NCI-H69 (cell line): ENCODE measurements at regions not wholly inside any gene's neighbourhood (a gene's known extent, or its start where the extent isn't known, plus 50 kb on each side); places are given as distances from the start of the nearest gene placed in this dataset.
A peak's percentile ranks its signal among the peaks of the same experiment; 100 is the strongest.

Experiments used
- DNase-seq: peaks from one replicate; lab custom pipeline; 2025; lab: John Stamatoyannopoulos, UW

DNA sequence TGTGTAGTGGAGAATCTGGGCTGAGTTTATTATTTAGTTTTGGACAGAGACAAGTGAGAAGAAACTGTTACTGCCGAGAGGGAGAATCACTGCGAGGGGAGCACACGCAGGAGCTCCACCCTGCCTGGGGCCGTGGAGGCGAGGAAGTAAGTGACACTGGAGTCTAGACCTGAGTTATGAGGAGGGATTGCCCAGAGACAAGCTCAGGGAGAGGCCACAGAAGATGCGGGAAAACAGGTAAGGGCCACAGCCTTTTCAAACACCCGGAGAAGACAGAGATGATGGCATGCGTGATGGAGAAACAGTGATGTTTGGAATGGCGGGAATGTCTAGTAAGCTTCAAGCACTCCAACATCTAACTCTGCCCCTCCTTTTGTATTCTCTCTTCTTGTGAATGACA lies 84.1 kb downstream of the TNFSF11 start:
- no peak for DNase-seq

GRCh38 chr13:42660333-42660965 lies 86.5 kb downstream of the TNFSF11 start:
- peak; percentile 12 for DNase-seq

DNA sequence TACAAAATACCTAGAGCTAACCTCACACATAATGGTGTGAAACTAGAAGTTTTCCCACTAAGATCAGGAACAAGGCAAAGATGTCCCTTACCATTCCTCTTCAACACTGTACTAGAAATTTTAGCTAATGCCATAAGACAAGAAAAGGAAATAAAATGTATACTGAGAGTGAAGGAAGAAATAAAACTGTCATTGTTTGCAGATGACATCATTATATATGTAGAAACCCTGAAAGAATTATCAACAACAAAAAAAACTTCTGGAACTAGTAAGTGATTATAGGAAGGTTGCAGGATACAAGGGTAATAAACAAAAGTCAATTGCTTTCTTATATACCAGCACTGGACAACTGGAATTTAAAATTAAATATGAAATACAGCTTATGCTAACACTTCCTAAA lies 93.7 kb downstream of the TNFSF11 start:
- no peak for DNase-seq

DNA sequence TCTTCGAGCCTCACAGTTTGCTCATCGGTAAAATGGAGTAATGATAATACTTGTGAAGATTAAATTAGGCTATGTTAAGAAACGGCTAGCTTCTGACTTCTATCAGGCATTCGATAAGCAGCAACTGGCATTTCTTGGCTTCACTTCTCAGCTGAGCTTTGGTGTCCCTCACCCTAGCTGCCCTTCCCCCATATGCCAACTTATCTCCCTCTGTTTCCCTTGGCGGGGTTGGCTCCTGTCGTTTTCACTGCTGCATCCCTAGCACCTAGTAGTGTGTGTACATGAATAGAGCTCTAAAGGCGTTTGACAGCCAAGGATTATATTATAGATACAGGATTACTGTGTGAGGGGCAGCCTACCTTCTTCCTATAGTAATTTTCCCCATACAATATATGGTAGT lies 97.5 kb downstream of the TNFSF11 start:
- DNase-seq = no peak

- DNase-seq = no peak
Observed at GRCh38 chr13:42673677-42674076, 99.7 kb downstream of the TNFSF11 start.

DNA sequence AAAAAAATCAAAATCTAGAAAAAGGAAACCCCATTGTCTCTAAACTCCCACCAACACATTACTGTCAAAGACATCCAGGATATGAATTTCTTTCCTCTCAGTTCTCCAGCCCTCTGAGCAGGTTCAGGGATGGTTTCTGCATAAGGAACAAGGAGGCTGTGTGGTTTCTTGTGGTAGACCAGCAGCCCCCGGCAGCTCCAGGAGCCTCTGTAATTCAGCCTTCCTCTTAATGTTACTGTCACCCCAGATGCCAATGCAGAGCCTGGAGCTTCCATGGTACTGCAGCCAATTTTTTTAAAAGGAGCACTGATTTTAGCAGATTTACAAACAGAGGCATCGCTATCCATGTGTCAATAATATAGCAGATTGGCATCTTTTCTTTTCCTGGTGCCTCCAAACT lies 100.6 kb upstream of the FAM216B start:
- no peak for DNase-seq

DNA sequence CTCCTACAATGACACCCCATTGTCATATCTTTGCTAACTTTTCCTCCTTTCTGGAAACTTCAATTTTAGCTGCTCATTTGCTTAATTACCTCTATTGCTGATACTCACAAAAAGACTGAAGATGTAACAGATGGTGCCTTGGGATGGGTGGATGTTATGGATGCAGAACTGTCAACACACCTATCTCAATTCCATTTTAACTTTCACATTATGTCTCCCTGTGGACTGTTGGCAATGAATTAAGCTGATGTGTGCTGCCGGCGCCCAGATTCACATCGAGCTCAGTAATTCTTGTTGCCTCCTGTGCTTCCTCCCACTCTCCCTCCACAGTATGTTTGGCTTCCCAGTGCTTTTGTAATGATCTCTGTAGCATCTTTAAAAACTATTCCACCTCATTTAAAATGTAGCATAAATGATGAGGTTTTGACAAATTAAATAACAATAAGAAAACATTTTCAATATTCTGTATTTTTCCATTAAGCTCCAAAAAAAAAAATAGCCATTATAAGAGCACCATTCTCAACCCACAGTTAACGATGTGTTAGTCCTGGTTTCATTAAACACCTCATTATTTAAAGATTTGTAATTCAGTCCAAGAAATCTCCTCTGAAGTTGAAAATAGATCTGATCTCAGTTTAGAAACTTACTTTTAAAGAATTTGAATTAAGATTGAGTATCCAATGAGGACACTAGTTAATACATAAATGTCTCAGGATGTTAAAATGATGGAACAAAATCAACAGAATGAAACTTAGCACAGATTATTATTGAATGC lies 99.9 kb upstream of the FAM216B start:
- DNase-seq = peak; percentile 71

- DNase-seq = no peak
Observed at GRCh38 chr13:42684226-42684625, 97.2 kb upstream of the FAM216B start.

DNA sequence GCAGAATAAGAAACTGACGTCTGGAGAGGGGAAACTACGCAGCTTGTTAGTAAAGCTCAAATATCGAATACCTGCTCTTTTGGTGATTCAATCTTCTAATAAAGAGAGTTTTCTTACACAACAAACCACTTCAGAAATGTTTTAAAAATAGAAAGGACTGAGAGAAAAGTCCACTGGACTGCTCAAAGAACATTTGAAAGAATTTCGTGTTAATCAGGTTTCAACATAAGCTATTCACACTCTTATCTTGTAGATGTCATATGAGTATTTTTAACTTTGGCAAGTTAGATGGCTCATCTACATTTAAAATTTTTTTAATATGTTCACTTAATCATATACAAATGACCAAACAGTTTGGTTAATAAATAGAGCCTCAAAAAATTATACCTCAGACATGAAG lies 95.6 kb upstream of the FAM216B start:
- no peak for DNase-seq

DNA sequence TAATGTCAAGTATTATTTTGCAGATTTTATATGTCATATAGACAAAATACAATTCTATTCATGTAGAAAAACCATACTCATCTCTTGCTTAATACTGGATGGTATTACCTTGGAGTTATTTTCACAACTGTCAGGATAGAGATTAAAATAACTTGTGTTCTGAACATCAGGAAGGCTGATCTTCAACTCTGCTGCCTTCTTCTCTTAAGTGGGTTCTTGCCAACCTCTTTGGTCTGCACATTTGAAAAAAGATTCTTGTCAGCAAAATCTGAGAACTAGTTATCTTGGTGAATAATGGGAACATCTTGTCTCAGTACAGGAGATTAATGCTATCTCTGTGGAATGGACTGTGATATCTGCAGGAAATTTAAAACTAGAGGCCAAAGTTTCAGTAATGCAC lies 95.2 kb upstream of the FAM216B start:
- DNase-seq = no peak

GRCh38 chr13:42688821-42689220 lies 92.6 kb upstream of the FAM216B start:
- DNase-seq = no peak

GRCh38 chr13:42696191-42696590 lies 85.2 kb upstream of the FAM216B start:
- no peak for DNase-seq

- DNase-seq = no peak
Observed at GRCh38 chr13:42699912-42700311, 81.5 kb upstream of the FAM216B start.

- no peak for DNase-seq
Observed at GRCh38 chr13:42702716-42703115, 78.7 kb upstream of the FAM216B start.

DNA sequence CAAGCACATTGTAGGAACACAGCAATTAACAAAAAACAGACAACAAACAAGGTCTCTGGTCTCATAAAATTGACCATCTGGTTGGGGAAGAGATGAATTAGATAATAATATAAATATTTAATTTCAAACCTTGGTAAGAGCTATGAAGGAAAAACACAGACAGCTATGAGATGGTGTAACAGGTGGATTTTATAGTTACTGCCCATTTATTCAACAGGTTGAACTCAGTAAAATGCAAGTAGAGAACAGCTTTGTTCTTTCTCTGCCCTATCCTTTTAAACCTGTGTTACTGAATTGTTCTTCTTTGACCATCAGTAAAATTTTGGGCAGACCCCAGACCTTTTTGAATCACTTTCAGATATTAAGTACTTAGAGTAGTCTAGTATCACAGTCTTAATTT lies 77.6 kb upstream of the FAM216B start:
- DNase-seq = no peak

GRCh38 chr13:42706286-42706685 lies 75.1 kb upstream of the FAM216B start:
- no peak for DNase-seq

GRCh38 chr13:42707048-42707447 lies 74.3 kb upstream of the FAM216B start:
- no peak for DNase-seq

- DNase-seq = no peak
Observed at GRCh38 chr13:42707586-42707985, 73.8 kb upstream of the FAM216B start.

DNA sequence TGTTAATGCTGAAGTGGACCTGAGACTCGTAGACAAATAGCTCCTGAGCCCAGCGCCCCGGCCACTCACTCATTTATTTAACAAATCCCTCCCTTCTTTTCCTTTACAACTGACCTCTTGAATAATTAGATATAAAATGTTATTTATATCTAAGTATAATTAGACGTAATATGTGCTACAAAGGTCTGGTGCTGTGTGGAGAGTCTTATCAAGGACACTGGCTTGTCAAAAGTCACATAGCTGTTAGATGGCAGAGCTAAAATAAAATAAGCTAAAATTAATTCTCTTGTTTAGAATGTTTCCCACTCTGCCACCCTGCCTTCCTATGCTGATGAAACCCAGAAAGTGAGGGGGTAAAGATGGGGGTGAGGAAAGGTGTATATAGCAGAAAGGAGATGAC lies 73.0 kb upstream of the FAM216B start:
- no peak for DNase-seq

GRCh38 chr13:42709276-42709675 lies 72.1 kb upstream of the FAM216B start:
- DNase-seq = no peak

GRCh38 chr13:42715909-42716308 lies 65.5 kb upstream of the FAM216B start:
- no peak for DNase-seq

DNA sequence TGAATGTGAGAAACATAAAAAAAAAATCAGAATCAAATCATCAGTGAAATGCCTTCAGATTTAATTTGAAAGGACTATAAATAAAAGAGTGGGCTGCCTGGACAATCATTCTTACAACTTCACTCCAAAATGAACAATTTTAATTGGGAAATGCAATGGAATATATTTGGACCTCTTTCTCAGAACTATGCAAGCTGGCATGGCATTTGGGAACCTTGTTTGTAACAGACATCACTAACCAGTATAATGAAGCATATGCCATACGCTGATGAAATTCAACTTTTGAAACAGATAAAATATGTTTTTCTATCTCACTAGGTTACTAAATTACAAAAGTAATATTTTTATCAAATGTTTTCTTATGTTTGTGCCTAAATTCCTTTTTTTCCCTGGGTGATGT lies 64.2 kb upstream of the FAM216B start:
- no peak for DNase-seq

GRCh38 chr13:42720113-42720857 lies 61.1 kb upstream of the FAM216B start:
- peak; percentile 80 for DNase-seq
